C4-2B (cell line): ENCODE measurements at regions not wholly inside any gene's neighbourhood (a gene's known extent, or its start where the extent isn't known, plus 50 kb on each side); places are given as distances from the start of the nearest gene placed in this dataset.

Experiments used
- CTCF ChIP-seq: fragments of 450-650 bp; conservative IDR thresholded peaks from 2 replicates; pipeline ENCODE4 v1.5.1; 2017; ENCODE audit warnings: mild to moderate bottlenecking
- ZFX ChIP-seq: fragments of 450-650 bp; IDR thresholded peaks from 2 replicates; pipeline ENCODE4 v1.6.1; 2017

DNA sequence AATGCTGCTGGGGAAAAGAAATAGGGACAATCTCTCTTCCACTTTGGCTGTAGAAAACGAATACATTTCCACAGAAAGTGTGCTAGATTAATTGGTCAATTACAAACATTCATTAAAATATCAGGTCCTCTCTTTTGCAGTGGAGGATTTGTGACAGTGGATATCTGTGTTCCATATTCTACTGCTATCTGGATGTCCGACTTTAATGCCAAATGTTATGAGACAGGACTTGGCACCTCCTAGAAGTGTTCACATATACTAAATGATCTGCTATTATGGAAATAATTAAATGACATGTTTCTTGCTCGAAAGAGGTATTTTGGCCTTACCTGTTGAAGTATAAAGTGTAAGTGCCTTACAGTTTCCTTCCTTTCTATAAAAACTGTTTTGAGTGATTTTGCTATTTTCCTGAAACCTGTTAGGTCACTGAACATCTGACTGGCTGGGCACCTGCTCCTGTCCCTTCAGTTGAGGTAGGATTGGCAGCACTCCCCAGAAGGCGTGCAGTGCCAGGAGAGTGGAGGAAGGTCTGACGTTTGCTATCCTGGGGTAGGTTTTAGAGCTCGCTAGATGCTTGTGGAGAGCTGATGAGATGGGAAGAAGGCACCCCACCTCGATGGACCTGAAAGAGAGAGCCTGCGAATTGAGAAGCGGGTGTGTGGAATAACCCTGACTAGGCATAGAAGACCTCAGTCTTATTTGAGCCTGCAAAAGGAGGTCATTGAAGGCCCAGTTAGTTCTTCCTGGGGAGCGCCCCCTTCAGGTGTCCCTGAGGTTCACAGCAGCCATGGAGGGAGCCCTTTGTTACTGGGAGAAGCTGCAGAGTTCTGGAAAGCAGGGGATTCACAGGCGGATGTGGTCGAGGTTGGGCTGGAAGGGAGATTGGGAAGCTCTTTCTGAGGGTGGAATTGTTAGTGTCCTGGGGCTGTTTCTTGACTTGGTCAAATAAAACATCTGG is 159.4 kb upstream of the ZNF267 start:
- TF ChIP-seq CTCF (peak; percentile 36), ZFX (no peak)
